ENCODE measurements at regions not wholly inside any gene's neighbourhood (a gene's known extent, or its start where the extent isn't known, plus 50 kb on each side); places are given as distances from the start of the nearest gene placed in this dataset.

DNA sequence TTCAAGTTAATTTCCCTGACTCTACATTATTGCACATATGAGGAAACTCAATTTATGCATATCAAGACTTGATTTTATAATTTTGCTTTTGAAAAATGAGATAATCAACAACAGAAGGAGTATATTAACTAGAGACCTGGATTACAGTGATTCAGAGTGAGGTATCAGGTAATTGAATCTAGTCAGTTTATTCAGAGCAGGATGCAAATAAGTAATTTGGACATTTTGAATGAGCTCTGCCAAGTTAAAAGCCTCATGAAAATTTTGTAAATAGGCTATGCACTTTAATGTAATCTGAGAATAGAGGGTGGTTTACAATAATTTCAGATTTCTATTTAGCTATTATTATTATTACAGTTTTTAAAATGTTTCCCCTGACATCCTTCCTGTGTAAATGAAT, 203.7 kb upstream of the EMCN start:
- H3K27ac ChIP-seq = no peak overlapping the region
- TF ChIP-seq, protein P1, sequence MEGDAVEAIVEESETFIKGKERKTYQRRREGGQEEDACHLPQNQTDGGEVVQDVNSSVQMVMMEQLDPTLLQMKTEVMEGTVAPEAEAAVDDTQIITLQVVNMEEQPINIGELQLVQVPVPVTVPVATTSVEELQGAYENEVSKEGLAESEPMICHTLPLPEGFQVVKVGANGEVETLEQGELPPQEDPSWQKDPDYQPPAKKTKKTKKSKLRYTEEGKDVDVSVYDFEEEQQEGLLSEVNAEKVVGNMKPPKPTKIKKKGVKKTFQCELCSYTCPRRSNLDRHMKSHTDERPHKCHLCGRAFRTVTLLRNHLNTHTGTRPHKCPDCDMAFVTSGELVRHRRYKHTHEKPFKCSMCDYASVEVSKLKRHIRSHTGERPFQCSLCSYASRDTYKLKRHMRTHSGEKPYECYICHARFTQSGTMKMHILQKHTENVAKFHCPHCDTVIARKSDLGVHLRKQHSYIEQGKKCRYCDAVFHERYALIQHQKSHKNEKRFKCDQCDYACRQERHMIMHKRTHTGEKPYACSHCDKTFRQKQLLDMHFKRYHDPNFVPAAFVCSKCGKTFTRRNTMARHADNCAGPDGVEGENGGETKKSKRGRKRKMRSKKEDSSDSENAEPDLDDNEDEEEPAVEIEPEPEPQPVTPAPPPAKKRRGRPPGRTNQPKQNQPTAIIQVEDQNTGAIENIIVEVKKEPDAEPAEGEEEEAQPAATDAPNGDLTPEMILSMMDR (IDR thresholded peaks at IDR 0.05) = no peak
- DNase-seq (ENCODE audit: low spot score) = no peak
- H3K4me3 ChIP-seq = no peak overlapping the region

DNA sequence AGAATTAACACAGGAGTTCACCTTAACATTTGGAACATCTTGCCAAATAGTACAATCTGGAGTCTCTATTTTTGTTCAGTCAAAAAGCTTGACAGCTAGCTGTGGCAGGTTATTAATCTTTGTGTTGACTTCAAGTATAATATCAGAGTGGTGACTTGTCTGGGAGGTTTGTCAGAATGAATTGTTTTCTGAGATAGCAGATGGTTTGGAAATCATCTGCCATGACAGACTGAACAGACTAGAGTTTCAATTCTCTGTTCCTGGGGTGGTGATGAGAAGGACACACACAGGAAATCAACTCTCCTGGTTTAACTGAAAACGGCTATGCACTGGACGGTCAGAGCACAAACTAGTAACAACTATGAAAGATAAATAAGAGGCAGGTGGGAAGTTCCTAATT, 203.3 kb upstream of the EMCN start:
- H3K4me3 ChIP-seq = no peak overlapping the region
- TF ChIP-seq, protein P1 (IDR thresholded peaks at IDR 0.05) = no peak
- H3K27ac ChIP-seq = no peak overlapping the region
- no peak for DNase-seq (ENCODE audit: low spot score)

DNA sequence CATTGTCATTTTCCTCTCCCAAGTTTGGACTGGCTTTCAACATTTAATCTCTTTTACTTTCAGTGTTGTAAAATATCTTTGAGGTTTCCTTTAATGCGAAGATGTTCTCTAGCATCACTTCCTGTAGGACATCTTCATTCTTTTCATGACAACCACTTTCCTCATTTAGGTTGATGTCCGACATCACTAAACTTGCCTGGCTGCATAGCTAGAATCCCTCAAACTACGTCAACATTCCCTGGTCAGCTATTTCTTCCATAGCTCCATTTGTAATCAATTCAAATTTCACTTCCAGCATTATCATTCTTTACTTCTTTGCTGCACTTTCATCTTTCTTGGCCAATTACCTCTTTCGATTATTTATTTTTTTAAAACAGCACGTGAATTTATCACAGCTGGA, 198.6 kb upstream of the EMCN start:
- DNase-seq (ENCODE audit: low spot score) = no peak
- Histone ChIP-seq H3K4me3 (no peak overlapping the region), H3K27ac (no peak overlapping the region)
- TF ChIP-seq, protein P1 (IDR thresholded peaks at IDR 0.05) = no peak

DNA sequence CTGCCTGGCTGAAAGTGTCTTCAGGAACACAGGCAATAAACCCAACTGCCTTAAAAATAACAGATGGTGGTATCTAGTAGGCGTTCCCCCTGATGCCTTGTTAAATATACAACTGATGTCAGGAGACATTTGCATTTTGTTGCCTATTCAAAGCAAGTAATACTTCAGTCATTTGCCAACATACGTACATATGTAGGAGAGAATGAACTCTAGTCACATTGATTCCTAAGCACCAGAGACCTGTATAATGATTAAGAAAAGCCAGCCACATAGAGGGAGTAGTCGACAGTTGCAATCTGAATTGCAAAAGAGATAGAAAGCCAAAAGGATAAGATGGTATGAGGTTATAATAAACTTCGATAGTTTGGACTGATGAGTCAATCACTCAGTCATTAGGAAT, 191.0 kb upstream of the EMCN start:
- no peak overlapping the region for H3K27ac ChIP-seq
- TF ChIP-seq, protein P1 (IDR thresholded peaks at IDR 0.05) = no peak
- no peak for DNase-seq (ENCODE audit: low spot score)
- no peak overlapping the region for H3K4me3 ChIP-seq

DNA sequence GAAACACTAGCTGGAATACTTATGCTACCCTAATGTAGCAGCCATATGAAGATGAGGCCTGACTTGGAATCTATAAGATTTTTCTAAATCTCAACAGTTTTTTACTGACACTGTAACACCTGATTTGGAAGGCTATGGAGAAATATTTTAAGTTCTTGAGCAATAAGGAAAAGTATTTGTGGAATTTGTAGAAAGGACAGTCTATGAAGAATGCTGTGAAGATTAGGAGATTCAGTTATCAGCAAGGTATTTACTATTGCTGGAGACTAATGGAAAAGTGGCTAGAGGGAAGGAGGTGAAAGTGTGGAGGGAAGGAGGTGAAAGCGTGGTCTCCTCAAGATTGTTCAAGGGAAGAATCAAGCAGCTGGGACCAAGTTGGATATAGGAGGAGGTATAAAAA, 190.0 kb upstream of the EMCN start:
- DNase-seq (ENCODE audit: low spot score) = no peak
- Histone ChIP-seq H3K27ac (no peak overlapping the region), H3K4me3 (no peak overlapping the region)
- TF ChIP-seq, protein P1 (IDR thresholded peaks at IDR 0.05) = no peak

DNA sequence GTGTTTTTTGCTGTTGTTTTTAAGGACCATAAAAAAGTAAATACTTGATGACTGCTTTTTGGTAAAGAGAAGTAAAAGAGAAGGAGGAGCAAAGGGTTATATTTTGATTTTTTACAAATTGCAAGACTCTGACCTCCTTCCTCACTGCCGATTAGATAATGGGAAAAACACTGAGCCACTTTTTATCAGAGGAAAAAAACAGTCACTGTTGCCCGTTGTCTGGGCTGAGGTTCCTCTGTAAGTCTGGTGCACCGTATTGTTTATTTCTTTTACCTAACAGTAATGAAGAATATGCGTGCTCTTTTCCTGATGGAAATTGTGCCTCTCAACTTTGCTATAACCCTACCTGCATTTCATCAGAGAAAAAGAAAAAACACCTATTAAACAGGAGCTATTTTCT, 178.7 kb upstream of the EMCN start:
- Histone ChIP-seq H3K4me3 (no peak overlapping the region), H3K27ac (no peak overlapping the region)
- DNase-seq (ENCODE audit: low spot score) = no peak
- TF ChIP-seq, protein P1 (IDR thresholded peaks at IDR 0.05) = no peak

DNA sequence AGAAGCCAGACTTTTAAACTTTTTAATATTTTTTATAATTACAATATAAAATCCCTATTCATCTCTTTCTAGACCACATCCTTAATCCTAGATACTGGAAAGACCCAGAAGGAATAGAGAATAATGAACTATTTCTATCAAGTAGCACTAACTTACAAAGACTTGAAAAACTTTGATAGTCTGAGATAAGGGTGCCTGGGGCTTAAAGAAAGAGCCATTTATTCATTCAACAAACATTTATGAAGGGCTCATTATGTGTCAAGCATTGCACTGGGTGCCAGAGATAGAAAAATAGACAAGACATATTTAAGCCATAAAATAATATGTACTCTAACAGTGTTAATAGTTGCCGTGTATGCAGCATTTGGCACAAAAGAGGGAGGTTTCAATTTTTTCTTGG, 178.0 kb upstream of the EMCN start:
- no peak overlapping the region for H3K4me3 ChIP-seq
- TF ChIP-seq, protein P1 (IDR thresholded peaks at IDR 0.05) = no peak
- H3K27ac ChIP-seq = no peak overlapping the region
- DNase-seq (ENCODE audit: low spot score) = no peak

Data from coronary artery (tissue), 2 donors.